HEK293 (cell line): ENCODE measurements at regions not wholly inside any gene's neighbourhood (a gene's known extent, or its start where the extent isn't known, plus 50 kb on each side); places are given as distances from the start of the nearest gene placed in this dataset.

Experiments used
- CTCF ChIA-PET: fragments of 350-600 bp; formaldehyde crosslinking; extraction: SDS; loops from one replicate; lab custom pipeline; 2021; ENCODE audit warnings: antibody characterized with exemption; lab: Yijun Ruan, JAX
- POLR2A ChIA-PET: fragments of 300-600 bp; formaldehyde crosslinking; extraction: SDS; loops from one replicate; lab custom pipeline; 2020; ENCODE audit warnings: antibody characterized with exemption, inconsistent platforms; lab: Yijun Ruan, JAX
- H3K27ac ChIP-seq: fragments of 200-500 bp; sonication (Bioruptor generic); 2 replicates; pipeline ENCODE4 v1.5.1; 2014; ENCODE audit warnings: low read depth, low read length, control low read depth, inconsistent platforms; ENCODE audit errors: extremely low read depth
- H3K36me3 ChIP-seq, 2 experiments: fragments of 200-500 bp in 1 of 2; sonication (Bioruptor generic) in 1 of 2; 1 replicate in 1 of 2; 2 replicates in 1 of 2; pipeline ENCODE4 v1.5.1; 2014 to 2017; ENCODE audit warnings: inconsistent platforms in 2 of 2, low read length in 2 of 2; ENCODE audit not compliant: control insufficient read depth in 2 of 2, insufficient read depth in 1 of 2
- H3K4me1 ChIP-seq: fragments of 200-500 bp; sonication (Bioruptor generic); 2 replicates; pipeline ENCODE4 v1.5.1; 2014; ENCODE audit warnings: mild to moderate bottlenecking, low read length, inconsistent platforms; ENCODE audit not compliant: control insufficient read depth, insufficient read depth
- H3K4me3 ChIP-seq: 2 replicates; pipeline ENCODE4 v1.5.1; 2011; ENCODE audit warnings: low read depth, mild to moderate bottlenecking, control low read depth, low read length, moderate library complexity
- H3K9me3 ChIP-seq: fragments of 200-500 bp; sonication (Bioruptor generic); 2 replicates; pipeline ENCODE4 v1.5.1; 2014; ENCODE audit warnings: low read depth, low read length, inconsistent platforms; ENCODE audit not compliant: control insufficient read depth, insufficient read depth
- KLF7 ChIP-seq: fragments of 450-650 bp; formaldehyde crosslinking; IDR thresholded peaks from 2 replicates; pipeline ENCODE4 v1.5.1; 2016; ENCODE audit warnings: missing biosample characterization, missing genetic modification characterization, borderline replicate concordance
- MEIS1 ChIP-seq: sonication (generic); formaldehyde crosslinking; IDR thresholded peaks from 2 replicates; pipeline ENCODE4 v1.8.1; 2022; ENCODE audit warnings: missing genetic modification reagents, mild to moderate bottlenecking, borderline replicate concordance
- MZF1 ChIP-seq: fragments of 450-650 bp; formaldehyde crosslinking; IDR thresholded peaks from 2 replicates; pipeline ENCODE4 v1.5.1; 2017; ENCODE audit warnings: missing biosample characterization, missing genetic modification characterization, borderline replicate concordance
- SCRT1 ChIP-seq: fragments of 450-650 bp; formaldehyde crosslinking; IDR thresholded peaks from 2 replicates; pipeline ENCODE4 v1.5.1; 2016; ENCODE audit warnings: missing biosample characterization, missing genetic modification characterization, borderline replicate concordance
- SP2 ChIP-seq: fragments of 450-650 bp; formaldehyde crosslinking; IDR thresholded peaks from 2 replicates; pipeline ENCODE4 v1.5.1; 2016; ENCODE audit warnings: missing biosample characterization, missing genetic modification characterization
- ZBTB21 ChIP-seq: fragments of 450-650 bp; formaldehyde crosslinking; IDR thresholded peaks from 2 replicates; pipeline ENCODE4 v1.5.1; 2017; ENCODE audit warnings: missing biosample characterization, missing genetic modification characterization
- ZBTB48 ChIP-seq: fragments of 450-650 bp; formaldehyde crosslinking; IDR thresholded peaks from 2 replicates; pipeline ENCODE4 v1.5.1; 2016; ENCODE audit warnings: missing biosample characterization, missing genetic modification characterization
- ZFP3 ChIP-seq: fragments of 450-650 bp; formaldehyde crosslinking; IDR thresholded peaks from 2 replicates; pipeline ENCODE4 v1.5.1; 2016; ENCODE audit warnings: low read depth, missing biosample characterization, missing genetic modification characterization
- ZFP69B ChIP-seq: fragments of 450-650 bp; formaldehyde crosslinking; IDR thresholded peaks from 2 replicates; pipeline ENCODE4 v1.5.1; 2016; ENCODE audit warnings: missing biosample characterization, missing genetic modification characterization
- ZNF132 ChIP-seq: fragments of 450-650 bp; formaldehyde crosslinking; IDR thresholded peaks from 2 replicates; pipeline ENCODE4 v1.5.1; 2017; ENCODE audit warnings: missing biosample characterization, missing genetic modification characterization, borderline replicate concordance
- ZNF138 ChIP-seq: fragments of 450-650 bp; formaldehyde crosslinking; IDR thresholded peaks from 2 replicates; pipeline ENCODE4 v1.5.1; 2016; ENCODE audit warnings: missing biosample characterization, missing genetic modification characterization, borderline replicate concordance
- ZNF174 ChIP-seq: fragments of 450-650 bp; formaldehyde crosslinking; IDR thresholded peaks from 2 replicates; pipeline ENCODE4 v1.5.0; 2017; ENCODE audit warnings: missing biosample characterization, mild to moderate bottlenecking, missing genetic modification characterization
- ZNF2 ChIP-seq: fragments of 450-650 bp; formaldehyde crosslinking; IDR thresholded peaks from 2 replicates; pipeline ENCODE4 v1.5.1; 2016; ENCODE audit warnings: missing biosample characterization, missing genetic modification characterization
- ZNF211 ChIP-seq: fragments of 450-650 bp; formaldehyde crosslinking; IDR thresholded peaks from 2 replicates; pipeline ENCODE4 v1.5.1; 2016; ENCODE audit warnings: low read depth, missing biosample characterization, missing genetic modification characterization
- ZNF248 ChIP-seq: fragments of 450-650 bp; formaldehyde crosslinking; IDR thresholded peaks from 2 replicates; pipeline ENCODE4 v1.5.1; 2017; ENCODE audit warnings: missing biosample characterization, missing genetic modification characterization
- ZNF37A ChIP-seq: fragments of 450-650 bp; IDR thresholded peaks from 2 replicates; pipeline ENCODE4 v1.5.1; 2018; ENCODE audit warnings: missing biosample characterization, missing genetic modification characterization
- ZNF585B ChIP-seq: fragments of 450-650 bp; formaldehyde crosslinking; IDR thresholded peaks from 2 replicates; pipeline ENCODE4 v1.5.1; 2016; ENCODE audit warnings: missing biosample characterization, missing genetic modification characterization
- ZNF654 ChIP-seq: fragments of 450-650 bp; formaldehyde crosslinking; IDR thresholded peaks from 2 replicates; pipeline ENCODE4 v1.5.1; 2016; ENCODE audit warnings: low read depth, missing biosample characterization, missing genetic modification characterization
- ZNF658 ChIP-seq: fragments of 450-650 bp; formaldehyde crosslinking; IDR thresholded peaks from 2 replicates; pipeline ENCODE4; 2016; ENCODE audit warnings: missing biosample characterization, missing genetic modification characterization
- ZNF747 ChIP-seq: fragments of 450-650 bp; formaldehyde crosslinking; IDR thresholded peaks from 2 replicates; pipeline ENCODE4 v1.5.1; 2016; ENCODE audit warnings: missing biosample characterization, missing genetic modification characterization
- ZNF776 ChIP-seq: fragments of 450-650 bp; formaldehyde crosslinking; IDR thresholded peaks from 2 replicates; pipeline ENCODE4 v1.5.0; 2017; ENCODE audit warnings: missing biosample characterization, missing genetic modification characterization, borderline replicate concordance
- ZNF785 ChIP-seq: fragments of 450-650 bp; formaldehyde crosslinking; IDR thresholded peaks from 2 replicates; pipeline ENCODE4 v1.5.1; 2016; ENCODE audit warnings: missing biosample characterization, missing genetic modification characterization
- TF ChIP-seq, protein P1 (sequence below): fragments of 450-650 bp; formaldehyde crosslinking; IDR thresholded peaks from 2 replicates; pipeline ENCODE4 v1.5.1; 2016; ENCODE audit warnings: missing biosample characterization, missing genetic modification characterization
- TF ChIP-seq, protein P2 (sequence below): fragments of 450-650 bp; IDR thresholded peaks from 2 replicates; pipeline ENCODE4 v1.5.1; 2018; ENCODE audit warnings: missing biosample characterization, mild to moderate bottlenecking, missing genetic modification characterization
- TF ChIP-seq, protein P3 (sequence below): fragments of 450-650 bp; formaldehyde crosslinking; IDR thresholded peaks from 2 replicates; pipeline ENCODE4 v1.5.1; 2016; ENCODE audit warnings: missing biosample characterization, missing genetic modification characterization
- TF ChIP-seq, protein P4 (sequence below): fragments of 450-650 bp; formaldehyde crosslinking; IDR thresholded peaks from 2 replicates; pipeline ENCODE4 v1.5.1; 2016; ENCODE audit warnings: missing biosample characterization, missing genetic modification characterization
- TF ChIP-seq, protein P5 (sequence below): sonication (generic); formaldehyde crosslinking; IDR thresholded peaks from 2 replicates; pipeline ENCODE4 v1.8.1; 2022; ENCODE audit warnings: mild to moderate bottlenecking, moderate library complexity, missing genetic modification reagents

DNA sequence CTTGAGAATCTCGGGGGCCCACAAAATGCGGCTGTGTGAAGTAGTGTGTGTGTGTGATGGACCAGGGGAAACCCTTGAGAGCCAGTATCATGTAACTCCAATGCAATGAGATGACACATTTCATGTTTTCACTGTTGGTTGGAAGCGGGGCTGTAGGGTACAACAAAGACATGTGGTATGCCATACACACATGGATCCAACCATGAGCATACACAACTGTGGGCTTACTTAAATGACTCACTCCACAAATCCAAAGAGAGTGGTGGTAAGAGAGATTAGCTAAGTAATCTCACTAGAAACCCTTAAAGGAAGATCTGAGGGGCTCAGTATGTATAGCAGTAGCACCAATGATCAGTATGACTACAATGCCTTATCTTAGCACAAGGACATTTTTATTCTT is 225.7 kb downstream of the SIPA1L2 start (continued):
- TF ChIP-seq SP2 (tag by site-specific recombination) (no peak), ZNF776 (tag by site-specific recombination) (no peak), ZNF174 (tag by site-specific recombination) (no peak)
- TF ChIP-seq, protein P1, sequence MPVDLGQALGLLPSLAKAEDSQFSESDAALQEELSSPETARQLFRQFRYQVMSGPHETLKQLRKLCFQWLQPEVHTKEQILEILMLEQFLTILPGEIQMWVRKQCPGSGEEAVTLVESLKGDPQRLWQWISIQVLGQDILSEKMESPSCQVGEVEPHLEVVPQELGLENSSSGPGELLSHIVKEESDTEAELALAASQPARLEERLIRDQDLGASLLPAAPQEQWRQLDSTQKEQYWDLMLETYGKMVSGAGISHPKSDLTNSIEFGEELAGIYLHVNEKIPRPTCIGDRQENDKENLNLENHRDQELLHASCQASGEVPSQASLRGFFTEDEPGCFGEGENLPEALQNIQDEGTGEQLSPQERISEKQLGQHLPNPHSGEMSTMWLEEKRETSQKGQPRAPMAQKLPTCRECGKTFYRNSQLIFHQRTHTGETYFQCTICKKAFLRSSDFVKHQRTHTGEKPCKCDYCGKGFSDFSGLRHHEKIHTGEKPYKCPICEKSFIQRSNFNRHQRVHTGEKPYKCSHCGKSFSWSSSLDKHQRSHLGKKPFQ (tag by site-specific recombination) = no peak
- TF ChIP-seq, protein P2, sequence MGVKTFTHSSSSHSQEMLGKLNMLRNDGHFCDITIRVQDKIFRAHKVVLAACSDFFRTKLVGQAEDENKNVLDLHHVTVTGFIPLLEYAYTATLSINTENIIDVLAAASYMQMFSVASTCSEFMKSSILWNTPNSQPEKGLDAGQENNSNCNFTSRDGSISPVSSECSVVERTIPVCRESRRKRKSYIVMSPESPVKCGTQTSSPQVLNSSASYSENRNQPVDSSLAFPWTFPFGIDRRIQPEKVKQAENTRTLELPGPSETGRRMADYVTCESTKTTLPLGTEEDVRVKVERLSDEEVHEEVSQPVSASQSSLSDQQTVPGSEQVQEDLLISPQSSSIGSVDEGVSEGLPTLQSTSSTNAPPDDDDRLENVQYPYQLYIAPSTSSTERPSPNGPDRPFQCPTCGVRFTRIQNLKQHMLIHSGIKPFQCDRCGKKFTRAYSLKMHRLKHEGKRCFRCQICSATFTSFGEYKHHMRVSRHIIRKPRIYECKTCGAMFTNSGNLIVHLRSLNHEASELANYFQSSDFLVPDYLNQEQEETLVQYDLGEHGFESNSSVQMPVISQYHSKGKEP (tag by site-specific recombination) = no peak

DNA sequence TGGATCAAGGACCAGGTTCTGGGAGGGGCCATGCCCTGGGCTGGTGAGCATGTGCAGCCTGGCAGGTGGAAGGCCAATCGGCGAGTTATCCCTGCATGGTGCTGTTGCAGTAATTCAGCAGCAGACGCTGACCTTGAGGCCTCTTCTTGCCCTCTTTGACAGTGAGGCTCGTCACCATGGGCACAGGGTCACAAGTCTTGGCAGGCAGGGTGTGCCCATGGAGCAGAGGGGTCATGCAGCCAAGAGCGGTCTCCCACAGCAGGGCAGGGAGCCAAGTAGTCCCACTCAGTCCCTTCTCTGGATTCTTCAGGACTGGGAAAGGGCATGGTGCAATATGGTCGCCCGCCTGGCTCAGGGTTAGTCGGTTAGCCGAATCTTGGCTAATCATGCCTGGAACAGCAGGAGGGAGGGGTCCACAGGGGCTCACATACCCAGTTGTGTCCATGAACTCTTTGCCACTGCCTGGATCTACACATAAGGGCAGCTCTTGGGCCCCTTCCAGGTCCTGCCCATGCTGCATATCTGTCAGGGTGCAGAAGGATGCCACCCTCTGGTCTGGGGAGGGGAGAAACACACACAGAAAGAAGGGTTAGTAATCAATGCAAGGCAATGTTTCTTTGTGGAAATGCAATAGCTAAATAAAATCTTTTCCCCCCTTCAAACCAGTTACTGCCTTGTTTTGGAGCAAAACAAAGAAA is 226.8 kb downstream of the SIPA1L2 start:
- Histone ChIP-seq H3K9me3 (no peaks in the 10 kb centered on the region), H3K27ac (no peak overlapping the region)
- POLR2A ChIA-PET = interaction anchor here (0.6 kb wide), 1 partner anchor 250 kb away, joined by 3 read pairs; no protein-coding TSS in a partner anchor
- CTCF ChIA-PET = interaction anchor here (0.7 to 2.2 kb wide), 2 partner anchors 10 to 225 kb away, joined by 3 to 7 read pairs; no protein-coding TSS in a partner anchor
- no peak for TF ChIP-seq ZNF585B (tag by site-specific recombination)
- no peak for TF ChIP-seq MZF1 (tag by site-specific recombination)
- no peak for TF ChIP-seq SCRT1
- no peak for TF ChIP-seq ZFP69B (tag by site-specific recombination)
- TF ChIP-seq MEIS1 (CRISPR knock-in tag) = no peak
- TF ChIP-seq ZNF132 (tag by site-specific recombination) = no peak
- no peak for TF ChIP-seq ZBTB21 (tag by site-specific recombination)
- TF ChIP-seq, protein P3, sequence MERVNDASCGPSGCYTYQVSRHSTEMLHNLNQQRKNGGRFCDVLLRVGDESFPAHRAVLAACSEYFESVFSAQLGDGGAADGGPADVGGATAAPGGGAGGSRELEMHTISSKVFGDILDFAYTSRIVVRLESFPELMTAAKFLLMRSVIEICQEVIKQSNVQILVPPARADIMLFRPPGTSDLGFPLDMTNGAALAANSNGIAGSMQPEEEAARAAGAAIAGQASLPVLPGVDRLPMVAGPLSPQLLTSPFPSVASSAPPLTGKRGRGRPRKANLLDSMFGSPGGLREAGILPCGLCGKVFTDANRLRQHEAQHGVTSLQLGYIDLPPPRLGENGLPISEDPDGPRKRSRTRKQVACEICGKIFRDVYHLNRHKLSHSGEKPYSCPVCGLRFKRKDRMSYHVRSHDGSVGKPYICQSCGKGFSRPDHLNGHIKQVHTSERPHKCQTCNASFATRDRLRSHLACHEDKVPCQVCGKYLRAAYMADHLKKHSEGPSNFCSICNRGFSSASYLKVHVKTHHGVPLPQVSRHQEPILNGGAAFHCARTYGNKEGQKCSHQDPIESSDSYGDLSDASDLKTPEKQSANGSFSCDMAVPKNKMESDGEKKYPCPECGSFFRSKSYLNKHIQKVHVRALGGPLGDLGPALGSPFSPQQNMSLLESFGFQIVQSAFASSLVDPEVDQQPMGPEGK (tag by site-specific recombination) = no peak
- TF ChIP-seq ZNF747 (tag by site-specific recombination) = no peak
- TF ChIP-seq ZNF248 (tag by site-specific recombination) = no peak
- TF ChIP-seq ZNF37A (tag by site-specific recombination) = no peak
- no peak for TF ChIP-seq ZNF654
- TF ChIP-seq ZFP3 (tag by site-specific recombination) = no peak
- TF ChIP-seq KLF7 (tag by site-specific recombination) = no peak
- TF ChIP-seq, all 188 proteins: peak for 0
- Histone ChIP-seq H3K4me3 (no peak overlapping the region), H3K4me1 (no peaks in the 10 kb centered on the region), H3K36me3 (peaks cover 16 to 37% of the 10 kb centered on the region in 2 experiments)

DNA sequence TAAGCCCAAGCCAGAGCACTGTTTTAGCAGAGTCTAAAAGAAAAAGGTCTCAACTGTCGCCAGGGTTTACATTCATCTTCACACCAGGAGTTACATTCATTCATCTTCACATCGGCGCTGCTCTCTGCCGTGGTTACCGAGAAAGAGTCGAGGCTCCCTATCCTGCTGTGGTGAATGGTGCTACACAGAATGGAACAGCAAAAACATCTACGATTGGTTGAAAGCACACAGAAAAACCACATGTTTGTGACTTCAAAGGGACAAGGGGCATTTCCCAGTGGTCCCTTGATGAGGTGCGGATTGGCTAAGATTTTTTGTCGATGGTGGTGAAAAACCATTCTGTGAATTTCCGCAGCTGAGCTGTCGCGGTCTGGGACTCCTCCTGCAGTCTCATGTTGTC is 231.1 kb downstream of the SIPA1L2 start:
- ChIA-PET CTCF (no interaction called here), POLR2A (no interaction called here)
- Histone ChIP-seq H3K27ac (no peak overlapping the region), H3K36me3 (peaks cover 23 to 37% of the 10 kb centered on the region in 2 experiments), H3K9me3 (no peaks in the 10 kb centered on the region), H3K4me1 (no peaks in the 10 kb centered on the region), H3K4me3 (no peak overlapping the region)
- no peak for TF ChIP-seq ZNF658 (tag by site-specific recombination)
- no peak for TF ChIP-seq ZNF138 (tag by site-specific recombination)
- TF ChIP-seq ZNF785 = no peak
- TF ChIP-seq, protein P4, sequence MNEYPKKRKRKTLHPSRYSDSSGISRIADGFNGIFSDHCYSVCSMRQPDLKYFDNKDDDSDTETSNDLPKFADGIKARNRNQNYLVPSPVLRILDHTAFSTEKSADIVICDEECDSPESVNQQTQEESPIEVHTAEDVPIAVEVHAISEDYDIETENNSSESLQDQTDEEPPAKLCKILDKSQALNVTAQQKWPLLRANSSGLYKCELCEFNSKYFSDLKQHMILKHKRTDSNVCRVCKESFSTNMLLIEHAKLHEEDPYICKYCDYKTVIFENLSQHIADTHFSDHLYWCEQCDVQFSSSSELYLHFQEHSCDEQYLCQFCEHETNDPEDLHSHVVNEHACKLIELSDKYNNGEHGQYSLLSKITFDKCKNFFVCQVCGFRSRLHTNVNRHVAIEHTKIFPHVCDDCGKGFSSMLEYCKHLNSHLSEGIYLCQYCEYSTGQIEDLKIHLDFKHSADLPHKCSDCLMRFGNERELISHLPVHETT (tag by site-specific recombination) = no peak
- TF ChIP-seq ZNF211 (tag by site-specific recombination) = no peak
- TF ChIP-seq, protein P5, sequence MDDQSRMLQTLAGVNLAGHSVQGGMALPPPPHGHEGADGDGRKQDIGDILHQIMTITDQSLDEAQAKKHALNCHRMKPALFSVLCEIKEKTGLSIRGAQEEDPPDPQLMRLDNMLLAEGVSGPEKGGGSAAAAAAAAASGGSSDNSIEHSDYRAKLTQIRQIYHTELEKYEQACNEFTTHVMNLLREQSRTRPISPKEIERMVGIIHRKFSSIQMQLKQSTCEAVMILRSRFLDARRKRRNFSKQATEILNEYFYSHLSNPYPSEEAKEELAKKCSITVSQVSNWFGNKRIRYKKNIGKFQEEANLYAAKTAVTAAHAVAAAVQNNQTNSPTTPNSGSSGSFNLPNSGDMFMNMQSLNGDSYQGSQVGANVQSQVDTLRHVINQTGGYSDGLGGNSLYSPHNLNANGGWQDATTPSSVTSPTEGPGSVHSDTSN (CRISPR knock-in tag) = no peak
- no peak for TF ChIP-seq ZBTB48 (tag by site-specific recombination)
- no peak for TF ChIP-seq ZNF2 (tag by site-specific recombination)
